IMR-90 (cell line): ENCODE measurements at regions not wholly inside any gene's neighbourhood (a gene's known extent, or its start where the extent isn't known, plus 50 kb on each side); places are given as distances from the start of the nearest gene placed in this dataset.

Experiments
- ATAC-seq: fragments of 200-7000 bp; cut with Tn5 transposase; 2 replicates; pipeline ENCODE4 v1.9.1; 2020; ENCODE audit warnings: low read depth, mild to moderate bottlenecking, moderate library complexity
- BruUV-seq: library from RNA; stranded (reverse); fragments of 400-500 nt; replicated peaks from 2 replicates; lab custom pipeline; 2021; lab: Mats Ljungman, UMichigan
- CTCF ChIA-PET: fragments of 300-600 bp; formaldehyde crosslinking; extraction: SDS; loops from one replicate; lab custom pipeline; 2021; ENCODE audit warnings: antibody characterized with exemption; lab: Yijun Ruan, JAX
- POLR2A ChIA-PET: fragments of 300-600 bp; sonication (Branson Sonifier 250); formaldehyde crosslinking; loops from one replicate; lab custom pipeline; 2022; ENCODE audit warnings: antibody characterized with exemption; ENCODE audit not compliant: unreplicated experiment; lab: Charles Lee
- DNase-seq: peaks from one replicate; pipeline ENCODE4 v3.0.0; 2013
- H2AFZ ChIP-seq: replicated peaks from 2 replicates; pipeline ENCODE3; 2013; ENCODE audit warnings: low read length, mild to moderate bottlenecking; ENCODE audit not compliant: poor library complexity
- H2AK5ac ChIP-seq: 2 replicates; pipeline ENCODE4 v1.6.1; 2013; ENCODE audit warnings: low read depth, low read length, inconsistent platforms
- H2AK9ac ChIP-seq: replicated peaks from 2 replicates; pipeline ENCODE3; 2013; ENCODE audit warnings: mild to moderate bottlenecking, low read depth, low read length, moderate library complexity; ENCODE audit not compliant: poor library complexity
- H2BK120ac ChIP-seq: 2 replicates; pipeline ENCODE4 v1.6.1; 2013; ENCODE audit warnings: low read depth, low read length, inconsistent platforms
- H2BK15ac ChIP-seq: 3 replicates; pipeline ENCODE4 v1.6.1; 2013; ENCODE audit warnings: low read depth, low read length, inconsistent platforms
- H2BK20ac ChIP-seq: 2 replicates; pipeline ENCODE4 v1.6.1; 2013; ENCODE audit warnings: low read depth, mild to moderate bottlenecking, inconsistent platforms, low read length, moderate library complexity
- H2BK5ac ChIP-seq: 2 replicates; pipeline ENCODE4 v1.6.1; 2013; ENCODE audit warnings: mild to moderate bottlenecking, low read depth, low read length, inconsistent platforms; ENCODE audit not compliant: poor library complexity, severe bottlenecking
- H3K14ac ChIP-seq: replicated peaks from 2 replicates; pipeline ENCODE4 v1.6.1; 2013; ENCODE audit warnings: low read depth, low read length, inconsistent platforms
- H3K18ac ChIP-seq: 2 replicates; pipeline ENCODE4 v1.6.1; 2013; ENCODE audit warnings: low read depth, low read length, control low read depth
- H3K23ac ChIP-seq: 2 replicates; pipeline ENCODE4 v1.6.1; 2013; ENCODE audit warnings: low read depth, low read length, inconsistent platforms
- H3K27ac ChIP-seq: 2 replicates; pipeline ENCODE4 v1.5.1; 2013; ENCODE audit warnings: mild to moderate bottlenecking, control low read depth, low read length; ENCODE audit not compliant: insufficient read depth
- H3K27me3 ChIP-seq: 2 replicates; pipeline ENCODE4 v1.6.1; 2013; ENCODE audit warnings: low read length; ENCODE audit not compliant: control insufficient read depth, insufficient read depth
- H3K36me3 ChIP-seq: 2 replicates; pipeline ENCODE4 v1.6.1; 2013; ENCODE audit warnings: low read length, mixed read lengths; ENCODE audit not compliant: control insufficient read depth, insufficient read depth
- H3K4ac ChIP-seq: 2 replicates; pipeline ENCODE4 v1.6.1; 2013; ENCODE audit warnings: low read depth, low read length, inconsistent platforms
- H3K4me1 ChIP-seq: 2 replicates; pipeline ENCODE4 v1.6.1; 2013; ENCODE audit warnings: low read length, mixed read lengths; ENCODE audit not compliant: control insufficient read depth, insufficient read depth
- H3K4me2 ChIP-seq: 2 replicates; pipeline ENCODE4 v1.6.1; 2013; ENCODE audit warnings: low read depth, mild to moderate bottlenecking, control low read depth, low read length, moderate library complexity
- H3K4me3 ChIP-seq: 2 replicates; pipeline ENCODE4 v1.5.1; 2013; ENCODE audit warnings: low read depth, mild to moderate bottlenecking, control low read depth, low read length, moderate library complexity; ENCODE audit not compliant: insufficient read depth
- H3K56ac ChIP-seq: 2 replicates; pipeline ENCODE4 v1.6.1; 2013; ENCODE audit warnings: low read length, inconsistent platforms; ENCODE audit not compliant: insufficient read depth; ENCODE audit errors: extremely low read depth
- H3K79me1 ChIP-seq, 2 experiments: 2 replicates each; pipeline ENCODE4 v1.6.1; 2013; ENCODE audit warnings: low read length in 2 of 2, inconsistent platforms in 1 of 2, low read depth in 1 of 2
- H3K9ac ChIP-seq: 2 replicates; pipeline ENCODE4 v1.6.1; 2013; ENCODE audit warnings: low read depth, low read length, control low read depth
- H3K9me1 ChIP-seq: 2 replicates; pipeline ENCODE4 v1.6.1; 2013; ENCODE audit warnings: low read length, inconsistent platforms; ENCODE audit not compliant: insufficient read depth
- H3K9me3 ChIP-seq: 2 replicates; pipeline ENCODE4 v1.6.1; 2013; ENCODE audit warnings: low read length; ENCODE audit not compliant: control insufficient read depth, insufficient read depth
- H4K20me1 ChIP-seq: 2 replicates; pipeline ENCODE4 v1.6.1; 2013; ENCODE audit warnings: low read length, inconsistent platforms; ENCODE audit not compliant: insufficient read depth
- H4K5ac ChIP-seq: 2 replicates; pipeline ENCODE4 v1.6.1; 2013; ENCODE audit warnings: mild to moderate bottlenecking, low read depth, low read length, control low read depth
- H4K8ac ChIP-seq, 2 experiments: 2 replicates each; pipeline ENCODE4 v1.6.1; 2013; ENCODE audit warnings: low read depth in 2 of 2, low read length in 2 of 2, control low read depth in 1 of 2, inconsistent platforms in 1 of 2
- H4K91ac ChIP-seq: 2 replicates; pipeline ENCODE4 v1.6.1; 2013; ENCODE audit warnings: low read depth, low read length, inconsistent platforms; ENCODE audit not compliant: insufficient read depth
- BHLHE40 ChIP-seq: fragments of 150-350 bp; IDR thresholded peaks from 2 replicates; pipeline ENCODE4 v1.6.1; 2016; ENCODE audit warnings: mild to moderate bottlenecking, low read depth, low read length
- CEBPB ChIP-seq: IDR thresholded peaks from 2 replicates; pipeline ENCODE4 v1.6.1; 2012; ENCODE audit warnings: low read depth, low read length, improper control_type of control experiment
- CHD1 ChIP-seq: IDR thresholded peaks from 2 replicates; pipeline ENCODE4 v1.6.1; 2012; ENCODE audit warnings: low read depth, low read length, improper control_type of control experiment
- FOS ChIP-seq: fragments of 150-350 bp; IDR thresholded peaks from 2 replicates; pipeline ENCODE4 v1.6.1; 2016; ENCODE audit warnings: low read depth, low read length
- MAFK ChIP-seq: IDR thresholded peaks from 2 replicates; pipeline ENCODE4 v1.6.1; 2012; ENCODE audit warnings: low read depth, low read length, improper control_type of control experiment
- MAZ ChIP-seq: IDR thresholded peaks from 2 replicates; pipeline ENCODE4 v1.6.1; 2012; ENCODE audit warnings: low read depth, mild to moderate bottlenecking, low read length, improper control_type of control experiment, moderate library complexity, borderline replicate concordance
- MXI1 ChIP-seq: IDR thresholded peaks from 2 replicates; pipeline ENCODE4 v1.6.1; 2012; ENCODE audit warnings: low read depth, mild to moderate bottlenecking, low read length, moderate library complexity, borderline replicate concordance
- NFE2L2 ChIP-seq: fragments of 150-350 bp; IDR thresholded peaks from 2 replicates; pipeline ENCODE4 v1.6.1; 2016; ENCODE audit warnings: low read depth, mild to moderate bottlenecking, low read length
- POLR2A ChIP-seq: IDR thresholded peaks from 2 replicates; pipeline ENCODE4 v1.6.1; 2012; ENCODE audit warnings: mild to moderate bottlenecking, low read depth, low read length
- RAD21 ChIP-seq: IDR thresholded peaks from 2 replicates; pipeline ENCODE4 v1.6.1; 2012; ENCODE audit warnings: low read length, improper control_type of control experiment
- RCOR1 ChIP-seq: IDR thresholded peaks from 2 replicates; pipeline ENCODE4 v1.6.1; 2012; ENCODE audit warnings: mild to moderate bottlenecking, low read length, improper control_type of control experiment; ENCODE audit not compliant: insufficient replicate concordance
- RFX5 ChIP-seq: IDR thresholded peaks from 2 replicates; pipeline ENCODE4 v1.8.0; 2012; ENCODE audit warnings: low read depth, mild to moderate bottlenecking, low read length, moderate library complexity
- SMC3 ChIP-seq: fragments of 150-350 bp; IDR thresholded peaks from 2 replicates; pipeline ENCODE4 v1.6.1; 2016; ENCODE audit warnings: low read depth, mild to moderate bottlenecking, antibody characterized with exemption, low read length, moderate library complexity
- USF2 ChIP-seq: fragments of 150-350 bp; IDR thresholded peaks from 2 replicates; pipeline ENCODE4 v1.6.1; 2017; ENCODE audit warnings: mild to moderate bottlenecking, antibody characterized with exemption, low read length, low read depth
- WGBS, 2 experiments: methylation state at CpG; one replicate each; pipeline versions ENCODE4 v1.1.5 to v1.1.7; 2013; ENCODE audit warnings: missing lambda C conversion rate in 2 of 2; ENCODE audit not compliant: insufficient read length in 1 of 2; ENCODE audit errors: extremely low coverage in 2 of 2; 5-methylcytosine and 5-hydroxymethylcytosine counted together
- dilution Hi-C: fragments of 300-500 bp; cut with HindIII; formaldehyde crosslinking; loops from one replicate; pipeline ENCODE4 v1.14.3; 2018; ENCODE audit warnings: low sequenced_read_pairs; ENCODE audit not compliant: unreplicated experiment
- in situ Hi-C: fragments of 300-500 bp; cut with MboI; formaldehyde crosslinking; loops from 3 replicates; pipeline ENCODE4 v1.14.3; 2019; ENCODE audit warnings: low sequenced_read_pairs, inconsistent platforms, mixed read lengths
- intact Hi-C: fragments of 100-400 bp; cut with micrococcal nuclease; formaldehyde crosslinking; loops from 2 replicates; pipeline ENCODE4 v1.10.0; 2022
- TF ChIP-seq, protein P1 (sequence below): fragments of 150-350 bp; IDR thresholded peaks from 2 replicates; pipeline ENCODE4 v1.6.1; 2016; ENCODE audit warnings: low read depth, mild to moderate bottlenecking, low read length, moderate library complexity, borderline replicate concordance
- TF ChIP-seq, protein P2 (sequence below): conservative IDR thresholded peaks from 2 replicates; pipeline ENCODE4 v1.5.1; 2012; ENCODE audit warnings: mild to moderate bottlenecking, low read depth, low read length, improper control_type of control experiment

DNA sequence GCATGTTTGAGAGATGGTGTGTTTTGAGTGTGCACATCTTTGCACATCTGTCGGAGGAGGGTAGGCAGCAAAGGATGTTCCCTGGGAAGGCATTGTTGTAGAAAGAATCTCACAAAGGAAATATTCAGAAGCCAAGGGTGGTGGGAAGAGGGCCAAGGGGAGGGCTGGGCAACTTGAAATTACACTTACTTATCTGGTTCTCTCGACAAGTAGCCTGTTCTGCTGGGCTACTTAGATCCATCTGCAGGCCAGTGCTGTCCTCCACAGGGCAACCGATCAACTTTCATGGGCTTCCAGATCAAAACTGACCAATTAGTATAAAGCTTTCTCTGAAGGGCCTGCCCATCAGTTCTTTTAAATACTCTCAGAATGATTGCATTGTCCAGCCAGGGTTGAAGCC is 495.2 kb downstream of the GADD45G start:
- no peaks in the 10 kb centered on the region for H4K20me1 ChIP-seq
- H3K18ac ChIP-seq = no peak overlapping the region
- no peak for DNase-seq
- no peak overlapping the region for H2BK20ac ChIP-seq
- no peaks in the 10 kb centered on the region for H3K36me3 ChIP-seq
- POLR2A ChIA-PET = no interaction called here
- no peak overlapping the region for H3K14ac ChIP-seq
- intact Hi-C loops (no loop called here), dilution Hi-C loops (no loop called here), in situ Hi-C loops (loop anchor here (5.0 kb wide), 1 partner anchor 498 kb away; no protein-coding TSS in a partner anchor)
- no peak overlapping the region for H2BK15ac ChIP-seq
- ATAC-seq = no peak
- no peaks in the 10 kb centered on the region for H3K4me1 ChIP-seq
- no peak overlapping the region for H2AK5ac ChIP-seq
- H3K23ac ChIP-seq = no peak overlapping the region
- no peak overlapping the region for H3K27ac ChIP-seq
- H3K79me1 ChIP-seq = no peaks in the 10 kb centered on the region
- H3K56ac ChIP-seq = no peak overlapping the region
- H3K4me2 ChIP-seq = no peak overlapping the region
- H2AFZ ChIP-seq = no peak overlapping the region
- H4K91ac ChIP-seq = no peak overlapping the region
- no peak overlapping the region for H4K5ac ChIP-seq
- peaks cover 4% of the 10 kb centered on the region; the same call in 1 of the 2 replicates for H3K9me1 ChIP-seq
- no peaks in the 10 kb centered on the region for H3K9me3 ChIP-seq
- no peak overlapping the region for H3K4ac ChIP-seq
- H2BK5ac ChIP-seq = no peak overlapping the region
- H2BK120ac ChIP-seq = no peak overlapping the region
- no peak overlapping the region for H2AK9ac ChIP-seq
- no peak overlapping the region for H4K8ac ChIP-seq
- H3K9ac ChIP-seq = no peak overlapping the region
- peaks cover 4% of the 10 kb centered on the region; the same call in 1 of the 2 replicates for H3K27me3 ChIP-seq
- CTCF ChIA-PET = interaction anchor here (0.6 to 1.7 kb wide), 5 partner anchors 477 to 502 kb away, joined by 3 to 9 read pairs (median 3); partner anchors contain the start of gene GADD45G
- H3K4me3 ChIP-seq = no peak overlapping the region
- BruUV-seq = no TSS peak
- WGBS, 2 experiments = 47% methylated on average over 2 of the region's 3 CpGs; no CpG with 5 or more reads in 1 of the 2 experiments
- no peak for TF ChIP-seq RAD21
- TF ChIP-seq RFX5 = no peak
- TF ChIP-seq MAFK = no peak
- TF ChIP-seq POLR2A = no peak
- TF ChIP-seq CEBPB = no peak
- TF ChIP-seq, protein P1, sequence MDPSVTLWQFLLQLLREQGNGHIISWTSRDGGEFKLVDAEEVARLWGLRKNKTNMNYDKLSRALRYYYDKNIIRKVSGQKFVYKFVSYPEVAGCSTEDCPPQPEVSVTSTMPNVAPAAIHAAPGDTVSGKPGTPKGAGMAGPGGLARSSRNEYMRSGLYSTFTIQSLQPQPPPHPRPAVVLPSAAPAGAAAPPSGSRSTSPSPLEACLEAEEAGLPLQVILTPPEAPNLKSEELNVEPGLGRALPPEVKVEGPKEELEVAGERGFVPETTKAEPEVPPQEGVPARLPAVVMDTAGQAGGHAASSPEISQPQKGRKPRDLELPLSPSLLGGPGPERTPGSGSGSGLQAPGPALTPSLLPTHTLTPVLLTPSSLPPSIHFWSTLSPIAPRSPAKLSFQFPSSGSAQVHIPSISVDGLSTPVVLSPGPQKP = no peak
- TF ChIP-seq MAZ = no peak
- TF ChIP-seq, protein P2, sequence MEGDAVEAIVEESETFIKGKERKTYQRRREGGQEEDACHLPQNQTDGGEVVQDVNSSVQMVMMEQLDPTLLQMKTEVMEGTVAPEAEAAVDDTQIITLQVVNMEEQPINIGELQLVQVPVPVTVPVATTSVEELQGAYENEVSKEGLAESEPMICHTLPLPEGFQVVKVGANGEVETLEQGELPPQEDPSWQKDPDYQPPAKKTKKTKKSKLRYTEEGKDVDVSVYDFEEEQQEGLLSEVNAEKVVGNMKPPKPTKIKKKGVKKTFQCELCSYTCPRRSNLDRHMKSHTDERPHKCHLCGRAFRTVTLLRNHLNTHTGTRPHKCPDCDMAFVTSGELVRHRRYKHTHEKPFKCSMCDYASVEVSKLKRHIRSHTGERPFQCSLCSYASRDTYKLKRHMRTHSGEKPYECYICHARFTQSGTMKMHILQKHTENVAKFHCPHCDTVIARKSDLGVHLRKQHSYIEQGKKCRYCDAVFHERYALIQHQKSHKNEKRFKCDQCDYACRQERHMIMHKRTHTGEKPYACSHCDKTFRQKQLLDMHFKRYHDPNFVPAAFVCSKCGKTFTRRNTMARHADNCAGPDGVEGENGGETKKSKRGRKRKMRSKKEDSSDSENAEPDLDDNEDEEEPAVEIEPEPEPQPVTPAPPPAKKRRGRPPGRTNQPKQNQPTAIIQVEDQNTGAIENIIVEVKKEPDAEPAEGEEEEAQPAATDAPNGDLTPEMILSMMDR = no peak
- no peak for TF ChIP-seq CHD1
- TF ChIP-seq BHLHE40 = no peak
- TF ChIP-seq SMC3 = no peak
- TF ChIP-seq RCOR1 = no peak
- no peak for TF ChIP-seq FOS
- no peak for TF ChIP-seq NFE2L2
- TF ChIP-seq MXI1 = no peak
- no peak for TF ChIP-seq USF2
